HG02884 (cell line): ENCODE measurements at regions not wholly inside any gene's neighbourhood (a gene's known extent, or its start where the extent isn't known, plus 50 kb on each side); places are given as distances from the start of the nearest gene placed in this dataset.

Source experiments
- ATAC-seq: cut with Tn5 transposase; IDR thresholded peaks from one replicate; pipeline ENCODE4 v1.9.1; 2021; ENCODE audit warnings: mild to moderate bottlenecking, moderate library complexity; ENCODE audit not compliant: unreplicated experiment

DNA sequence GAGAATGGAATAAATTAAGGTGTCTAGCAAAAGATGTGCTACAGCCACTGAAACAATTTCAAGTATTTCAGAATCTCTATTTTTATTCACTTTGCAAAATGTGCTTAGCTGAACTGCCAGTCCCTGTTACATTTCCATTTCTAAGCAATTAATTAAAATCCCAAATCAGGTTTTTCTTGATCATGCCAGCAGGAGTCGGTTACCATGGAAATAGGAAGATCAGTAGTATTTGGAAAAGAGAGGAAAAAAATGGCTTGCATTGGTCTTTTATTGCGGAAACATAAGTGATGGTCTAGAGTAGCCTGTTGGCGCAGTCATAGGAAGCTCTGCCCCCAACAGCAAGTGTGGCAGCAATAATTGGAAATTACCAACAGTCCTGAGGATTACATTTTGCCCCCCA, 867.1 kb downstream of the GATA3 start:
- no peak for ATAC-seq

- no peak for ATAC-seq
Observed at GRCh38 chr10:8923096-8923495, 868.6 kb downstream of the GATA3 start.

GRCh38 chr10:8927705-8928104, 873.2 kb downstream of the GATA3 start:
- no peak for ATAC-seq

DNA sequence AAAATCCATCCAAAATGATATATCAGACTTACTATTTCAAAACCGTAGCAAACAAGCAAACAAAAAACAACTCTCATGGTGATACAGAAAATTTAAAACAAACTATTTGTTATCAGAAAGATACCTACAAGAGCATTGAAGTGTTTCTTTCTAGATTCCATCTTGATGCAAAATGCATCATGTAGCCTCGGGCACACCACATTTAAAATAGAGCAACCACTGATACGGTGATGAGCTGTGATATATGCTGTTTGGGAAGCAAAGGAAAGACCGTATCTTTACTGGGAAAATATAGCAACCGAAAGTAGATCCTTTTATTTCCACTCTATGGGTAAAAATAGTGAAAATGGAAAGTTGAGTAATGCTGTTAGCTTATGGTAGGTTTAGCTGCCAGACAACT, 892.0 kb downstream of the GATA3 start:
- ATAC-seq, result no peak

GRCh38 chr10:8950978-8951377, 896.5 kb downstream of the GATA3 start:
- no peak for ATAC-seq

GRCh38 chr10:8951440-8952089, 897.1 kb downstream of the GATA3 start:
- no peak for ATAC-seq

- no peak for ATAC-seq
Observed at GRCh38 chr10:8956400-8956799, 901.9 kb downstream of the GATA3 start.

GRCh38 chr10:8962249-8962648, 907.8 kb downstream of the GATA3 start:
- no peak for ATAC-seq

- ATAC-seq, result no peak
Observed at GRCh38 chr10:8967061-8967460, 912.6 kb downstream of the GATA3 start.

DNA sequence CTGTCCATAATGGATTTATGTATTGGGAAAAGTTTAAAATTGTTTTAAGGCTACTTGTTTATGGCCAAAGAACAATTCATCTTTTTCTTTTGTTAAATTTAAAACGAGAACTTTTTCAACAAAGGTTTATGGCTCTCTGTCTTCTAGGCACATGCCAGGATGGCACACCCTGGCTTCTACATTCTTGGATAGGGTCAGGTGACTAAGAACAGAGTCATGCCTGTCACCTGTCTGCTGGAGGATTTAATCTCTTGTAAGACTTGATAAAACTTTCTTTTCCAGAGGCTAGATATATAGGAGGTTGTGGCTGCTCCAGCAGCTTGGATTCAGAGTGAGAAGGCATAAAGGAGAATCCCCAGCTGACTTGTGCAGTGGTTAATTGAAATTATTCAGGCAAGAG, 915.4 kb downstream of the GATA3 start:
- no peak for ATAC-seq

GRCh38 chr10:8975535-8975934, 921.0 kb downstream of the GATA3 start:
- ATAC-seq, result no peak

DNA sequence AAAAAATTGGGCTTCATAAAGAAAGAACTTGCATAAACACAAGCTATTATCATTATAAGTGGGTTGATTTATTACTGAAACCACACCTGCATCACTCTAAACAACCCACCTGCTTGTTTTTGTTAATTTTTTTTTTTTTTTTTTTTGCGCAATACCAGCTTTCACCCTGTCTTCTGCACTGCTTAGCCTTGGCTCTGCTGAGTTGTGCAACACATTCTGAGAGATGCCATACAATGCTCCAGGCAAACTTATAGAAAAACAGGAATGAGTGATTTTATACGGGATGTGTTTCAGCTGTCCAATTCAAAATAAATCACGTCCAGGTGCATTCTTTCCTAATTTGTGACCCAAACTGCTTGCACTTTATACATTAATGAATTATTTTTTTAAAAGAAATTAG, 923.6 kb downstream of the GATA3 start:
- no peak for ATAC-seq

DNA sequence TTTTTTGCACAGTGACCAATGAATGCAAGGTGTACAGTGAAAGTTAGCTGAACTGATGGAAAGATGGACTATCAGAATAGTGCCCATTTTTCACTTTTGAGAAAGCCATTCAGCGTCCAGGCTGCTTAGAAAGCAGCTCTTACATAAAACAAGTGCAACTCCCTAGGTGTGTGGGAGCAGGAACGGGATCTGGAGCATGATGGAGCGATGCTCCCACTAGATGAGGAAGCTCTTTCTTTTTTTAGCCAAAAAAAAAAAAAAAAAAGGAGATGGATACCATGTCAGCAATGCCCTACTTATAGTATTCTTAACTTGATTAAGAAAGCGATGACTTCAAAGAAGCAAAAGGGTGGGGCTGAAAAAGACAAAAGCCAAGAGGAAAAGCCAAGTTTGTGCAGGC, 925.5 kb downstream of the GATA3 start:
- no peak for ATAC-seq

DNA sequence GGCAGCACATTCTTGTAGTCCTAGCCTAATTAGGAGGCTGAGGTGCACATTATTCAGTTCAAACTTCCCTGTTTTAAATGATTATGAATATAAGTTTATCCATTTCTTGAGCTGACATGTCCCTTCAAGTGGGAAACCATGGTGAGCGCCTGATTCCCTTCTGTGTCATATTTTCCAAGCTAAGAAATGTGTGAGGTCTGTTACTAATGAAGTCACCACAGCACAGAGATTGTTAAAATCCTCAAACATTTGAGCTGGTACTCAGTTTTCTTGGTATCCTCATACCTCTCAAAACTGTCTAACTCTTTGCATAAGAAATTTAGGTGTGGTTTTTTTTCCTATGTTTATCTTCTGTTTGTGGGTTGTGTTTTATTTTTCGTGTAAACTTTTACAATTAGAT, 926.8 kb downstream of the GATA3 start:
- ATAC-seq, result no peak

DNA sequence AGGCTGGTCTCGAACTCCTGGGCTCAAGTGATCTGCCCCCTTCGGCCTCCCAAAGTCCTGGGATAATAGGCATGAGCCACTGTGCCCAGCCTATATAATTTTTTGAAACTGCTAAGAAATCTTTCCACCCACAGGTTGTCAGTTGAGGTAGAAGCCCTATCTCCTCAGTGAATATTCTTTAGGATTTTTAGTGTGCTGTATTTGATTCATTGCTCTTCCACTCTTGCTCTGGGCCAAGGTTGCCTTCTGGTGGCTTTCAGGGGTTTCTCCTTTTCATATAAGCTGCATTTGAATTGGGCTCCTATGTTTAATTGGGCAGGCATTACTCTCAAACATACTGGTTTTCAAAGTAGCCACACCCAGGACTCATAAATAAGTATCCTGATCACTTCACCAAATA, 931.2 kb downstream of the GATA3 start:
- no peak for ATAC-seq

GRCh38 chr10:8986975-8987374, 932.5 kb downstream of the GATA3 start:
- ATAC-seq, result no peak

DNA sequence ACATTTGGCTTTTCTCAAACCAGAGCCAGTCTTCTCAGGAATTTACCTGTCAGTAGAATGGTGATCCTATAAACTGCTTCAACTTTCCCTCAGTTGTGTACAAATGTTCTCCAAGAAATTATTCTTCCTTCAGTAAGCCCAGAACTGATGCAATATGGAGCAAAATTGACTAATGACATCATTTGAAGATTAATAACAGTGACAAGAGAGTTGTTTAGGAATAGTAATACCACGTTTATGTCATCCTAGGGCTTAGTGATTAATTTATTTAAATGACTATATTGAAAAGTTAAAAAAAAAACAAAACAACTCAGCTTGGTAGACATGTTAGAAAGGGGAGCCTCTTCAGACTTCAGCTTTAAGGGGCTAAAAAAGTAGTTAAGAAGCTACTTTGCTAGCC, 933.2 kb downstream of the GATA3 start:
- ATAC-seq, result no peak

DNA sequence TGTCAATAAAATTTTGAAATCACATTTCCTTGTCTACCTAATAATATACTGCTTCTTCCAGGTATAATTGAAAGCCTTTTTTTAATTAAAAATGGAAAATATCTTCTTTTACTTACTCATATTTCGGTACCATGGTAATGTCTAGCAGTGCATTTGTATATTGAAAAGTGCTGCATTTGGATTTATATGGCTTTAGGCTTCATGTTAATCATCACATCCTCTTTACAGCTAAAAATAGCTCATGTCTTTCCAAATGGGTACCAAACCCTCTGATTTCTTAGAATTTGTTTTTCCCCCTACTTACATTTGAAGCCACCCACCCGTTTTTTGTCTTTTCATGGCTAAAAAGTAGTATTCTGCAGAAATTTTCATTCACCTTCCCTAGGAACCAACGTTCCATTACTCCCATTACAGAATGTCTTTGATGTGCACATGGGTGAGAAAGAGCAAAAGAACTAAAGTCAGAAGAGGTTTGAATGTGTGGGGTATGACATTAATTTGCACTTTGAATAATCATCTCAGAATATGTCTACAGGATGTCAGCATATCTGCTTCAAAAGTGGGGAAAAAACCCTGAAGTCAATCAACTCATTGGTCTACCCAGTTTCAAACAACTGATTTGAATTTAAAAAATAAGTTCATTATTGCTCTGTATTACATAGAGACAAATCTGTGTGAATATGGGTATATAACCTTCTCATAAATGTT, 935.9 kb downstream of the GATA3 start:
- ATAC-seq, result no peak

- no peak for ATAC-seq
Observed at GRCh38 chr10:8992009-8992408, 937.5 kb downstream of the GATA3 start.

DNA sequence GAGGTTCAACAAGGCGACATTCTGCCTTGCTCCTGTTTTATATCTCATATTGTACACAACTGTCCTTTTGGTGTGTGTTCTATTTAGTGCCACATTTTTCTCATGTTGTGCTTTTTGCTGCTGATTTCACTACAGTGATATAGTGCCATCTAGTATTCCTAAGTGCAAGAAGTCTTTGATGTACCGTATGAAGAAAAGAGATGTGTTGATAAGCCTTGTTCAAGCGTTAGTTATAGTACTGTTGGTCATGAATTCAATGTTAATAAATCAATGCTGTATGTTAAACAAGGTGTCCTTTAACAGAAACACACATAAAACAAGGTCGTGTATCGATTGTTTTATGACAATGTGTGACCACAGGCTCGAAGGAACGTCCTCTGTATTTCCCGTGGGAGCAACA, 939.4 kb downstream of the GATA3 start:
- no peak for ATAC-seq

- ATAC-seq, result no peak
Observed at GRCh38 chr10:8998751-8999150, 944.3 kb downstream of the GATA3 start.

DNA sequence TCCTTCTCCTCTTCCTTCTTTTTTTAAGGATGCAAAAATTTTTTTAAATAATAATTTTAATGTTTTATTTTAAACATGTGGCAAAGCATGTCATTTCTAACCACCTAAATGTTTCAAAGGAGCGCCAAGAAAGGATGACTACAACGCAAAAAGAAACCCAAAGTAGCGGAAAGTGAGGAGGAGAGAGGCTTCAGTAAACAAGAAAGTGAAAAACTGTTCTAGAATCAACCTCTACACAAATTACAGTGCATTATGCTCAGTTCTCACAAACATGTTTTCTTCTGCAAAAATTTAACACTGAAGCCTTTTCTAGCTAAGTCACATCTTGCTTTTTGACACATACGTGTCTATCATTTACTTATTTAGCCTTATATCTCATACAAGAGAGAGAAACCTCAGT, 948.6 kb downstream of the GATA3 start:
- ATAC-seq, result no peak

DNA sequence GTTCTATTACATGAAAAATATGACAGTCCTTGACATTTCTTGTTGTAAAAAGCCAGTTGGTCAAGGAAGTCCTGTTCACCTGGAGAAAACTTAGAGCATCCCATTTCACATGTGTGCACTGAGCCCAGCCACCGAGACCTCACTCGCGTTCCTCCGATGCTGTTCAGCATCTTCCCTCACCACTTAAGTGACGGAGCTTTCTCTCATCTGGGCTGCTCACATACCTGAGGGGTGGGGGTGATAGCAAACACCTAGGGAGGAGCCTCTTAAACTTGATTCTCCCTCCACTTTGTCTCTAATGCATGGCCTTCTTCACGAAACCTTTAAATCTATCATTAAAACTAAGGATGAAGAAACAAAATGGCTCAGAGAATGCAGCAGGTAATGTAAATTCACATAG, 950.2 kb downstream of the GATA3 start:
- ATAC-seq, result no peak
